Stimulated activated naive CD8-positive, alpha-beta T cell treated with anti-CD3 and anti-CD28 coated beads, Interleukin-15, amount 100 ng/mL, for 72 hours (primary cell): ENCODE measurements at regions not wholly inside any gene's neighbourhood (a gene's known extent, or its start where the extent isn't known, plus 50 kb on each side); places are given as distances from the start of the nearest gene placed in this dataset.

Source experiments
- ATAC-seq: fragments of 150-1000 bp; cut with Tn5 transposase; 2 replicates; pipeline ENCODE4 v1.10.0; 2021; ENCODE audit warnings: mild to moderate bottlenecking, moderate library complexity
- DNase-seq, 2 donors: peaks; one replicate each; pipeline ENCODE4 v3.0.0; 2021 to 2022
- H3K27ac Mint-ChIP-seq, 2 donors: one replicate each; pipeline ENCODE4 v1.8.0; 2022; ENCODE audit warnings: mild to moderate bottlenecking in 2 of 2, mixed read lengths in 2 of 2, moderate library complexity in 2 of 2
- H3K27me3 Mint-ChIP-seq: one replicate; pipeline ENCODE4 v1.8.0; 2022; ENCODE audit warnings: mixed read lengths
- H3K4me1 Mint-ChIP-seq: one replicate; pipeline ENCODE4 v1.8.0; 2022; ENCODE audit warnings: mild to moderate bottlenecking, mixed read lengths
- H3K4me3 Mint-ChIP-seq, 2 donors: one replicate each; pipeline ENCODE4 v1.8.0; 2022; ENCODE audit warnings: mild to moderate bottlenecking in 2 of 2, mixed read lengths in 2 of 2, moderate library complexity in 1 of 2
- H3K9me3 Mint-ChIP-seq, 2 donors: one replicate each; pipeline ENCODE4 v1.8.0; 2022; ENCODE audit warnings: mixed read lengths in 2 of 2

- Mint-ChIP-seq H3K27ac (peak overlapping the region in 1 of 2 donors; percentile 71), H3K4me3 (no peak overlapping the region), H3K27me3 (peaks cover 12% of the 10 kb centered on the region), H3K4me1 (no peaks in the 10 kb centered on the region), H3K9me3 (peaks cover 0 to 4% of the 10 kb centered on the region in 2 donors)
- DNase-seq (no peak), ATAC-seq (no peak)
Measured at GRCh38 chr14:104512771-104513640, 66.6 kb upstream of the C14orf180 start.

- no peaks in the 10 kb centered on the region for H3K4me1 Mint-ChIP-seq
- DNase-seq: no peak
- H3K4me3 Mint-ChIP-seq: no peak overlapping the region
- peaks cover 0 to 5% of the 10 kb centered on the region in 2 donors for H3K9me3 Mint-ChIP-seq
- ATAC-seq: no peak
- no peak overlapping the region for H3K27ac Mint-ChIP-seq
- peaks cover 8% of the 10 kb centered on the region for H3K27me3 Mint-ChIP-seq
Measured at GRCh38 chr14:104513641-104514046, 65.9 kb upstream of the C14orf180 start.

GRCh38 chr14:104514156-104514848 is 65.3 kb upstream of the C14orf180 start:
- no peaks in the 10 kb centered on the region for H3K4me1 Mint-ChIP-seq

GRCh38 chr14:104515059-104515810 is 64.3 kb upstream of the C14orf180 start:
- ATAC-seq: no peak
- Mint-ChIP-seq H3K4me1 (no peaks in the 10 kb centered on the region), H3K4me3 (no peak overlapping the region), H3K27ac (no peak overlapping the region), H3K9me3 (peaks cover 0 to 5% of the 10 kb centered on the region in 2 donors), H3K27me3 (peaks cover 8% of the 10 kb centered on the region)
- no peak for DNase-seq

More at GRCh38 chr14:104514156-104514848, 65.3 kb upstream of the C14orf180 start:
- Mint-ChIP-seq H3K27me3 (peaks cover 8% of the 10 kb centered on the region), H3K9me3 (peaks cover 0 to 5% of the 10 kb centered on the region in 2 donors), H3K27ac (no peak overlapping the region), H3K4me3 (no peak overlapping the region)
- no peak for ATAC-seq
- no peak for DNase-seq

GRCh38 chr14:104515811-104516780 is 63.5 kb upstream of the C14orf180 start:
- ATAC-seq (no peak), DNase-seq (no peak)
- H3K27ac Mint-ChIP-seq: no peak overlapping the region
- no peaks in the 10 kb centered on the region for H3K4me1 Mint-ChIP-seq
- H3K27me3 Mint-ChIP-seq: peaks cover 8% of the 10 kb centered on the region
- H3K9me3 Mint-ChIP-seq: peaks cover 0 to 5% of the 10 kb centered on the region in 2 donors
- no peak overlapping the region for H3K4me3 Mint-ChIP-seq

GRCh38 chr14:104516906-104517305 is 62.7 kb upstream of the C14orf180 start:
- DNase-seq: no peak
- no peak for ATAC-seq
- no peaks in the 10 kb centered on the region for H3K4me1 Mint-ChIP-seq

GRCh38 chr14:104517426-104517825 is 62.1 kb upstream of the C14orf180 start:
- no peak for DNase-seq
- ATAC-seq: no peak
- Mint-ChIP-seq H3K9me3 (peaks cover 0 to 5% of the 10 kb centered on the region in 2 donors), H3K27me3 (peaks cover 8% of the 10 kb centered on the region), H3K27ac (no peak overlapping the region), H3K4me3 (no peak overlapping the region), H3K4me1 (no peaks in the 10 kb centered on the region)

More at GRCh38 chr14:104516906-104517305, 62.7 kb upstream of the C14orf180 start:
- Mint-ChIP-seq H3K4me3 (no peak overlapping the region), H3K27ac (peak overlapping the region in 1 of 2 donors; percentile 28), H3K9me3 (peaks cover 0 to 5% of the 10 kb centered on the region in 2 donors), H3K27me3 (peaks cover 8% of the 10 kb centered on the region)

- no peak for DNase-seq
- Mint-ChIP-seq H3K9me3 (peaks cover 0 to 5% of the 10 kb centered on the region in 2 donors), H3K4me3 (no peak overlapping the region), H3K27ac (no peak overlapping the region), H3K27me3 (peaks cover 8% of the 10 kb centered on the region), H3K4me1 (no peaks in the 10 kb centered on the region)
- ATAC-seq: no peak
Measured at GRCh38 chr14:104517867-104518266, 61.7 kb upstream of the C14orf180 start.

GRCh38 chr14:104518659-104519350 is 60.8 kb upstream of the C14orf180 start:
- H3K27me3 Mint-ChIP-seq: peaks cover 8% of the 10 kb centered on the region
- no peaks in the 10 kb centered on the region for H3K4me1 Mint-ChIP-seq
- no peak for DNase-seq
- no peak for ATAC-seq
- peak overlapping the region in 1 of 2 donors; percentile 21 for H3K27ac Mint-ChIP-seq
- peaks cover 0 to 5% of the 10 kb centered on the region in 2 donors for H3K9me3 Mint-ChIP-seq
- H3K4me3 Mint-ChIP-seq: no peak overlapping the region

- peaks cover 7% of the 10 kb centered on the region for H3K27me3 Mint-ChIP-seq
- no peak overlapping the region for H3K4me3 Mint-ChIP-seq
- DNase-seq (no peak), ATAC-seq (no peak)
- H3K4me1 Mint-ChIP-seq: no peaks in the 10 kb centered on the region
- no peak overlapping the region for H3K27ac Mint-ChIP-seq
- H3K9me3 Mint-ChIP-seq: peaks cover 0 to 5% of the 10 kb centered on the region in 2 donors
Measured at GRCh38 chr14:104519721-104520120, 59.8 kb upstream of the C14orf180 start.

- Mint-ChIP-seq H3K4me1 (no peaks in the 10 kb centered on the region), H3K27me3 (no peaks in the 10 kb centered on the region), H3K9me3 (peaks cover 0 to 5% of the 10 kb centered on the region in 2 donors), H3K4me3 (no peak overlapping the region), H3K27ac (no peak overlapping the region)
- ATAC-seq: no peak
- DNase-seq: no peak
Measured at GRCh38 chr14:104520620-104521410, 58.7 kb upstream of the C14orf180 start.

- peaks cover 8 to 11% of the 10 kb centered on the region in 2 donors for H3K9me3 Mint-ChIP-seq
- no peaks in the 10 kb centered on the region for H3K27me3 Mint-ChIP-seq
- ATAC-seq (no peak), DNase-seq (no peak)
- H3K27ac Mint-ChIP-seq: no peak overlapping the region
- H3K4me1 Mint-ChIP-seq: no peaks in the 10 kb centered on the region
- H3K4me3 Mint-ChIP-seq: no peak overlapping the region
Measured at GRCh38 chr14:104521816-104522745, 57.5 kb upstream of the C14orf180 start.
